ENCODE measurements at regions not wholly inside any gene's neighbourhood (a gene's known extent, or its start where the extent isn't known, plus 50 kb on each side); places are given as distances from the start of the nearest gene placed in this dataset.

GRCh38 chr5:35485487-35485886 is 132.2 kb upstream of the SPEF2 start:
- no peaks in the 10 kb centered on the region for H3K27me3 ChIP-seq
- intact Hi-C loops (cut with DNase I), result no loop called here
- no peak for DNase-seq

GRCh38 chr5:35484241-35484640 is 133.4 kb upstream of the SPEF2 start:
- H3K27ac ChIP-seq, result no peak overlapping the region
- H3K4me1 ChIP-seq, result no peaks in the 10 kb centered on the region
- no peaks in the 10 kb centered on the region for H3K9me3 ChIP-seq
- TF ChIP-seq, protein P1, sequence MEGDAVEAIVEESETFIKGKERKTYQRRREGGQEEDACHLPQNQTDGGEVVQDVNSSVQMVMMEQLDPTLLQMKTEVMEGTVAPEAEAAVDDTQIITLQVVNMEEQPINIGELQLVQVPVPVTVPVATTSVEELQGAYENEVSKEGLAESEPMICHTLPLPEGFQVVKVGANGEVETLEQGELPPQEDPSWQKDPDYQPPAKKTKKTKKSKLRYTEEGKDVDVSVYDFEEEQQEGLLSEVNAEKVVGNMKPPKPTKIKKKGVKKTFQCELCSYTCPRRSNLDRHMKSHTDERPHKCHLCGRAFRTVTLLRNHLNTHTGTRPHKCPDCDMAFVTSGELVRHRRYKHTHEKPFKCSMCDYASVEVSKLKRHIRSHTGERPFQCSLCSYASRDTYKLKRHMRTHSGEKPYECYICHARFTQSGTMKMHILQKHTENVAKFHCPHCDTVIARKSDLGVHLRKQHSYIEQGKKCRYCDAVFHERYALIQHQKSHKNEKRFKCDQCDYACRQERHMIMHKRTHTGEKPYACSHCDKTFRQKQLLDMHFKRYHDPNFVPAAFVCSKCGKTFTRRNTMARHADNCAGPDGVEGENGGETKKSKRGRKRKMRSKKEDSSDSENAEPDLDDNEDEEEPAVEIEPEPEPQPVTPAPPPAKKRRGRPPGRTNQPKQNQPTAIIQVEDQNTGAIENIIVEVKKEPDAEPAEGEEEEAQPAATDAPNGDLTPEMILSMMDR (IDR thresholded peaks at IDR 0.05), result no peak
- DNase-seq, result no peak
- intact Hi-C loops (cut with DNase I), result no loop called here
- H3K9ac ChIP-seq (ENCODE audit: low read depth in 2 of 2, low read length in 2 of 2), result no peak overlapping the region
- no peaks in the 10 kb centered on the region for H3K36me3 ChIP-seq
- H3K4me3 ChIP-seq, result no peak overlapping the region
- no peaks in the 10 kb centered on the region for H3K27me3 ChIP-seq

More at GRCh38 chr5:35485487-35485886, 132.2 kb upstream of the SPEF2 start:
- Histone ChIP-seq H3K36me3 (no peaks in the 10 kb centered on the region), H3K9ac (ENCODE audit: low read depth in 2 of 2, low read length in 2 of 2) (no peak overlapping the region), H3K4me3 (no peak overlapping the region), H3K9me3 (no peaks in the 10 kb centered on the region), H3K4me1 (no peaks in the 10 kb centered on the region), H3K27ac (no peak overlapping the region)
- TF ChIP-seq, protein P1 (IDR thresholded peaks at IDR 0.05), result no peak

DNA sequence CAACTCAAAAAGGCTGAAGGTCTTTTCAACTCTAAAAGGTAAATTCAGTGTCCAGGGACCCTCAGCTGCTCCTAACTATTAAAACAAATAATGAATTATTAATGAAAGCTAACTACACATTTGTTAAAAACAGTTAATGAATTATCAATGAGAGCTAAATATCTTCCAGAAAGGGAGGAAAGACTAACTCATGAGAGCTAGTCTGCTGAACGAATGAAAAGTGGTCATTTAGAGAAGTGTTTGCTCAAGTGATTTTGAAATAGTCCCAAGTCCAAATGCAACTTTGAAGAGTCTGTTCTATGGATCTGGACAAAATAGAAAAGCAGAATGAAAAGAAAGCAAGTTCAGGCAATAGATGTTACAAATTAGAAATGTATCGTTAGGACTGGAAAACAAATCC is 133.9 kb upstream of the SPEF2 start:
- H3K9me3 ChIP-seq, result no peaks in the 10 kb centered on the region
- intact Hi-C loops (cut with DNase I), result no loop called here
- TF ChIP-seq, protein P1 (IDR thresholded peaks at IDR 0.05), result no peak
- H3K27ac ChIP-seq, result no peak overlapping the region
- no peak overlapping the region for H3K4me3 ChIP-seq
- H3K27me3 ChIP-seq, result no peaks in the 10 kb centered on the region
- H3K9ac ChIP-seq (ENCODE audit: low read depth in 2 of 2, low read length in 2 of 2), result no peak overlapping the region
- H3K4me1 ChIP-seq, result no peaks in the 10 kb centered on the region
- H3K36me3 ChIP-seq, result no peaks in the 10 kb centered on the region
- DNase-seq, result no peak

GRCh38 chr5:35483191-35483590 is 134.5 kb upstream of the SPEF2 start:
- TF ChIP-seq, protein P1 (IDR thresholded peaks at IDR 0.05), result no peak
- DNase-seq, result no peak
- no peaks in the 10 kb centered on the region for H3K27me3 ChIP-seq
- intact Hi-C loops (cut with DNase I), result no loop called here
- no peaks in the 10 kb centered on the region for H3K36me3 ChIP-seq
- no peak overlapping the region for H3K4me3 ChIP-seq
- H3K9ac ChIP-seq (ENCODE audit: low read depth in 2 of 2, low read length in 2 of 2), result no peak overlapping the region
- H3K27ac ChIP-seq, result no peak overlapping the region
- H3K4me1 ChIP-seq, result no peaks in the 10 kb centered on the region
- H3K9me3 ChIP-seq, result no peaks in the 10 kb centered on the region

GRCh38 chr5:35482167-35482755 is 135.4 kb upstream of the SPEF2 start:
- H3K27me3 ChIP-seq, result no peaks in the 10 kb centered on the region
- no peak for DNase-seq
- no peak overlapping the region for H3K9ac ChIP-seq (ENCODE audit: low read depth in 2 of 2, low read length in 2 of 2)
- TF ChIP-seq, protein P1 (IDR thresholded peaks at IDR 0.05), result no peak
- H3K36me3 ChIP-seq, result no peaks in the 10 kb centered on the region
- H3K4me3 ChIP-seq, result no peak overlapping the region
- no peaks in the 10 kb centered on the region for H3K9me3 ChIP-seq
- intact Hi-C loops (cut with DNase I), result no loop called here
- H3K27ac ChIP-seq, result no peak overlapping the region
- no peaks in the 10 kb centered on the region for H3K4me1 ChIP-seq

Data from colonic mucosa (tissue), 4 donors.